GM23338 (cell line): ENCODE measurements at regions not wholly inside any gene's neighbourhood (a gene's known extent, or its start where the extent isn't known, plus 50 kb on each side); places are given as distances from the start of the nearest gene placed in this dataset.

Experiments
- CREB1 ChIP-seq: fragments of 250-450 bp; sonication (Bioruptor Pico); IDR thresholded peaks from 2 replicates; pipeline ENCODE4 v1.5.0; 2020; ENCODE audit warnings: low read depth, mild to moderate bottlenecking, moderate library complexity
- CTCF ChIP-seq, 2 experiments: fragments of 200-600 bp in 1 of 2; sonication (generic) in 1 of 2; conservative IDR thresholded peaks; 2 replicates each; pipeline versions ENCODE4 v1.5.1 to v1.6.1; 2016 to 2017; ENCODE audit warnings: antibody characterized with exemption in 2 of 2, low read depth in 2 of 2, mild to moderate bottlenecking in 2 of 2, moderate library complexity in 1 of 2
- EZH2 ChIP-seq: fragments of 200-600 bp; sonication (generic); IDR thresholded peaks from one replicate; pipeline ENCODE4 v1.8.0; 2017; ENCODE audit warnings: antibody characterized with exemption, mild to moderate bottlenecking, low read depth; ENCODE audit not compliant: unreplicated experiment
- EZH2phosphoT487 ChIP-seq: fragments of 200-600 bp; sonication (generic); IDR thresholded peaks from one replicate; pipeline ENCODE4 v1.8.1; 2018; ENCODE audit warnings: antibody characterized with exemption; ENCODE audit not compliant: unreplicated experiment
- JUNB ChIP-seq: IDR thresholded peaks from one replicate; pipeline ENCODE4 v1.6.1; 2016; ENCODE audit warnings: antibody characterized with exemption; ENCODE audit not compliant: unreplicated experiment
- POLR2AphosphoS5 ChIP-seq: IDR thresholded peaks from 2 replicates; pipeline ENCODE4 v1.6.1; 2016; ENCODE audit warnings: antibody characterized with exemption, low read depth
- REST ChIP-seq: IDR thresholded peaks from one replicate; pipeline ENCODE4 v1.6.1; 2018; ENCODE audit warnings: antibody characterized with exemption; ENCODE audit not compliant: unreplicated experiment
- ZNF462 ChIP-seq: fragments of 250-450 bp; sonication (Bioruptor Pico); IDR thresholded peaks from 2 replicates; pipeline ENCODE4 v1.5.0; 2020; ENCODE audit warnings: mild to moderate bottlenecking, moderate library complexity

- TF ChIP-seq CTCF (conservative IDR thresholded peaks at IDR 0.05; ENCODE audit: low read depth in 2 of 2) (no peak), POLR2AphosphoS5 (no peak), REST (no peak), ZNF462 (CRISPR knock-in tag) (no peak), EZH2 (no peak), EZH2phosphoT487 (no peak), CREB1 (CRISPR knock-in tag) (no peak), JUNB (no peak)
These were observed 75.5 kb upstream of the KLF13 start for GRCh38 chr15:31251165-31251564.
